PFSK-1 (cell line): ENCODE measurements at regions not wholly inside any gene's neighbourhood (a gene's known extent, or its start where the extent isn't known, plus 50 kb on each side); places are given as distances from the start of the nearest gene placed in this dataset.

Experiments
- FOXP2 ChIP-seq: optimal IDR thresholded peaks from 2 replicates; pipeline ENCODE3; 2011; ENCODE audit warnings: borderline replicate concordance, control low read depth, inconsistent platforms; ENCODE audit not compliant: insufficient read depth; ENCODE audit errors: extremely low read length, extremely low read depth
- POLR2AphosphoS5 ChIP-seq: IDR thresholded peaks from 2 replicates; pipeline ENCODE4 v1.6.1; 2012; ENCODE audit warnings: low read depth, mild to moderate bottlenecking, control low read depth, low read length, moderate library complexity
- SIN3A ChIP-seq: IDR thresholded peaks from 2 replicates; pipeline ENCODE4 v1.6.1; 2012; ENCODE audit warnings: mild to moderate bottlenecking, low read length, moderate library complexity, borderline replicate concordance; ENCODE audit not compliant: insufficient read depth
- TAF1 ChIP-seq: IDR thresholded peaks from 2 replicates; pipeline ENCODE4 v1.6.1; 2012; ENCODE audit warnings: low read length, control low read depth, borderline replicate concordance; ENCODE audit not compliant: insufficient read depth
- TF ChIP-seq, protein P1 (sequence below), 2 experiments: IDR thresholded peaks; 2 replicates each; pipeline versions ENCODE4 v1.6.1 to v1.8.0; 2011 to 2012; ENCODE audit warnings: low read depth in 2 of 2, low read length in 2 of 2, control low read depth in 1 of 2, inconsistent platforms in 1 of 2, mild to moderate bottlenecking in 1 of 2, moderate library complexity in 1 of 2; ENCODE audit not compliant: insufficient read depth in 1 of 2

DNA sequence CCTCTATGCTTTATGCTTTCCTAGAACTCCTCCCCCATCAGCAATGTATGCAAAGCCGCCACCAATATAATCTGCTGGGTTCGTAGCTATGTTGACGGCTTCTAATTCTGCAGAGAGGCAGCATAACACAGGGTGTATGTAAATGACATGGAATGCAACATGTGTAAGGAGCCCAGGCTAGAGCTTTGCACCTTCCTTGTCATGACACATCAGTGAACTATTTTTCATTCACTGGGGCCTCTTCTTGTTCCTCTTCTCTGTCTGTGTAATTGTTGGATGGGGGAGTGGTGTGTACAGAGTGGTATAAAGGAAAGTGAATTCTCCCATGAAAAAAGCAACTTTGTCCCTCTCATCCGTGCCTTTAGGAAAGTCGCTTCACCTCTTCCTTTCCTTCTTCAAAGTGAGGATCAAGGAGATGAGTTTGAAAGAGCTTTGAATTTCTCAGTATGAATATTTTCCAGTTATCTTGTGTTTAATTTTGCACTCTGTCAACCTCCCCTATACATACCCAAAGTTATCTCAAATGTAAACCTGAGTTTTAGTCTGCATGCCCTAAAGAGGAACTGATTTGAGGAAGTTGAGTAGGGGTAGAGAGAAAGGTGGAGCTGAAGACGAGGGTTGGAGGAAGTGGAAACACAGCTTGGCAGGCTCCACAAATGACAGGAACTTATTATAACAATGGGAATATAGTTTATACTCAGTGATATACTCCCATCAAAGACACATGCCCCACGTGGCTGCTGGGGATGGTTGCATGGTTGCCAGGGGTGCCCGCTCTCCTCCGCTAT lies 74.9 kb upstream of the ARL4C start:
- no peak for TF ChIP-seq TAF1
- TF ChIP-seq POLR2AphosphoS5: no peak
- TF ChIP-seq, protein P1, sequence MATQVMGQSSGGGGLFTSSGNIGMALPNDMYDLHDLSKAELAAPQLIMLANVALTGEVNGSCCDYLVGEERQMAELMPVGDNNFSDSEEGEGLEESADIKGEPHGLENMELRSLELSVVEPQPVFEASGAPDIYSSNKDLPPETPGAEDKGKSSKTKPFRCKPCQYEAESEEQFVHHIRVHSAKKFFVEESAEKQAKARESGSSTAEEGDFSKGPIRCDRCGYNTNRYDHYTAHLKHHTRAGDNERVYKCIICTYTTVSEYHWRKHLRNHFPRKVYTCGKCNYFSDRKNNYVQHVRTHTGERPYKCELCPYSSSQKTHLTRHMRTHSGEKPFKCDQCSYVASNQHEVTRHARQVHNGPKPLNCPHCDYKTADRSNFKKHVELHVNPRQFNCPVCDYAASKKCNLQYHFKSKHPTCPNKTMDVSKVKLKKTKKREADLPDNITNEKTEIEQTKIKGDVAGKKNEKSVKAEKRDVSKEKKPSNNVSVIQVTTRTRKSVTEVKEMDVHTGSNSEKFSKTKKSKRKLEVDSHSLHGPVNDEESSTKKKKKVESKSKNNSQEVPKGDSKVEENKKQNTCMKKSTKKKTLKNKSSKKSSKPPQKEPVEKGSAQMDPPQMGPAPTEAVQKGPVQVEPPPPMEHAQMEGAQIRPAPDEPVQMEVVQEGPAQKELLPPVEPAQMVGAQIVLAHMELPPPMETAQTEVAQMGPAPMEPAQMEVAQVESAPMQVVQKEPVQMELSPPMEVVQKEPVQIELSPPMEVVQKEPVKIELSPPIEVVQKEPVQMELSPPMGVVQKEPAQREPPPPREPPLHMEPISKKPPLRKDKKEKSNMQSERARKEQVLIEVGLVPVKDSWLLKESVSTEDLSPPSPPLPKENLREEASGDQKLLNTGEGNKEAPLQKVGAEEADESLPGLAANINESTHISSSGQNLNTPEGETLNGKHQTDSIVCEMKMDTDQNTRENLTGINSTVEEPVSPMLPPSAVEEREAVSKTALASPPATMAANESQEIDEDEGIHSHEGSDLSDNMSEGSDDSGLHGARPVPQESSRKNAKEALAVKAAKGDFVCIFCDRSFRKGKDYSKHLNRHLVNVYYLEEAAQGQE (IDR thresholded peaks at IDR 0.05; ENCODE audit: insufficient read depth in 1 of 2, low read depth in 2 of 2, low read length in 2 of 2): no peak
- TF ChIP-seq FOXP2: no peak
- no peak for TF ChIP-seq SIN3A

DNA sequence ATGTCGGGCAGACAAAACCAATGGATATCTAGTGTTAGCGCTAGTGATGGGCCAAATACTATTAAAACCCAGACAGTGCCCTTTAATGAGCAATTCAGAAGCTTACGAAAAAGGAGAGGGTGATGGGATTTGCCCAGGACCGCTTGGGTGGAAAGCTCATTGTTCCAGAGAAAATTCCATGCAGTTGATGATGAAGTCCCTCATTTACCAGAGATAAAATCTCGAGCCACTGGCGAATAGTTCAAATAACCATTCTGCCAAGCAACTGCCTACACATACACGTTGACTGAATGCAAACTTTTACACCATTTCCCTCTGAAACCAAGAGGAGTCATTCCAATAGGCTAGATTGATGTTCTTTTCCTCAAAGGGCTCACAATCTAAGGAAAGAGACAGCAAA lies 73.6 kb upstream of the ARL4C start:
- TF ChIP-seq FOXP2 (no peak), SIN3A (no peak), TAF1 (no peak), POLR2AphosphoS5 (no peak)
- TF ChIP-seq, protein P1 (IDR thresholded peaks at IDR 0.05; ENCODE audit: insufficient read depth in 1 of 2, low read depth in 2 of 2, low read length in 2 of 2): no peak

DNA sequence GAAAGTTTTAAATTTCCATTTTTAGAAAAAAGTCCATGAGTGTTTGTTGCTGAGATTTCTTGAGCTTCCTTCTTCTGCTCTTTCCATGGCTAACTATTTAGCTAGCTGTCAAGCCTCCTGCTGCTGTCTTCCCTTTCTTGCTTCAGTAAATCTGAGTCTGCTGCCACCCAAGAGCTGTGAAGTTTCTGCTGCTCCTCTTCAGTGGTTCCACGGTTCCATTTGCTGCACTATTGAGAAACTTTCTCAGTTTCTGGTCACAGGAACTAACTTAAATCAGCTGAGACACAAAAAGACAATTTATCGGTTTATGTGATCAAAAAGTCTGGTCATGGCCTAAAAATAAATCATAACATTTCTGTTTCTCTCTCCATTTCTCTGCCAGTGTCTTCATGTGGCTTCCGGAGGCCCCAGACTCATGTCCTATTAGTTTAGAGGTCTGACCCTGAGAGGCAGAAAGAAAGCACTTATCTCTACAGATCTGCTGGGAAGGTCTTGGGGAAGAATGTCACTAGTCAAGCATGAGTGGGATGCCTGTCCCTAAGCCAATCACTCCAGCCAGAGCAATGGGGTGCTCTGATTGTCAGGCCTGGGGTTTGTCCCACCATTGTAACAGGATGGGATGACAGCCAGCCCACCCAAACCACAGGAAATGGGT lies 73.0 kb upstream of the ARL4C start:
- TF ChIP-seq SIN3A: no peak
- TF ChIP-seq FOXP2: no peak
- TF ChIP-seq POLR2AphosphoS5: no peak
- no peak for TF ChIP-seq TAF1

DNA sequence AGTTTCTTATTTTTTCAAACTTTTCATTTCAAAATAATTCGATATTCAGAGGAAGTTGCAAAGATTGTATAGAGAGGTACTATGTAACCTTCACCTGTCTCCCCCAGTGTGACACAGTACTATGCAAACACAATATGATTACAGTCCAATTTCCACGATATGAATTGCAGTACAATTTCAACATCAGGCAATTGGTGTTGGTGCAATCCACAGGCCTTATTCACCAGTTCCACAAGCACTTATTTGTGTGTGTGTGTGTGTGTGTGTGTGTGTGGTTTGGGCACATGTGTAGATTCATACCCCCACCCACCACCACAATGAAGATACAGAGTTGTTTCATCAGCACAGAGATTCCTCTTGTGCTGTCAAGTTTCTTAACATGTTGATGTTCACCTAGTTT lies 69.7 kb upstream of the ARL4C start:
- TF ChIP-seq FOXP2 (no peak), TAF1 (no peak), POLR2AphosphoS5 (no peak), SIN3A (no peak)
- TF ChIP-seq, protein P1 (IDR thresholded peaks at IDR 0.05; ENCODE audit: insufficient read depth in 1 of 2, low read depth in 2 of 2, low read length in 2 of 2): no peak

DNA sequence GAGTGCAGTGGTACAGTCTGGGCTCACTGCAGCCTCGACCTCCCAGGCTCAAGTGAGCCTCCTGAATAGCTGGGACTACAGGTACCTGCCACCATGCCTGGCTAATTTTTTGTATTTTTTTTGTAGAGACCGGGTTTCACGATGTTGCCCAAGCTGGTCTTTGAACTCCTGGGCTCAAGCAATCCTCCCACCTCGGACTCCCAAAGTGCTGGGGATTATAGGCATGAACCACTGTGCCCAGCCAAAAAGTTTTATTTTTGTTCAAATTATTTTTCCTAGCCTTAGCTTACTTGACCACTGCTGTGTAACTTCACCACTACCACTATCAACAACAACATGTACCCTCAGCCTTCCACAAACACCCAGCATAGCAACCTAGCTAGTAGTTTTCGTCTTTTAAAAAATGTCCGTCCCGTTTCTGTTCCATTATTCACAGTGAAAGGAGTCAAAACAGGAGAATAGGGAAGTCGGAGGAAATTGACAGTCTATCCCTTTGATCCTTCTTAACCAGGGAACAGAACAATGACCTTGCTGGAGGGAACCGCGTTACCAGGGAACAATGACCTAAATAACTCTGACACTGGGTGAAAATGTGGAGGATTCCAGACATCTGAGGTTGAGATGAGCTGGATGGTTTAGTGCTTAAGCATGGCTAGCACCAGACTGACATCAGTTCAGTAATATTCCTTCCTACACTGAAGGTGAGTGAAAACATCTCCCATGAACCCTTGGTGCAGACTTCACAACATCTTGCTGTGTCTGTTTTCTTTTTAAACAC lies 69.2 kb upstream of the ARL4C start:
- TF ChIP-seq TAF1: no peak
- TF ChIP-seq SIN3A: no peak
- no peak for TF ChIP-seq FOXP2
- TF ChIP-seq POLR2AphosphoS5: no peak
- TF ChIP-seq, protein P1 (IDR thresholded peaks at IDR 0.05; ENCODE audit: insufficient read depth in 1 of 2, low read depth in 2 of 2, low read length in 2 of 2): no peak
